ENCODE measurements at regions not wholly inside any gene's neighbourhood (a gene's known extent, or its start where the extent isn't known, plus 50 kb on each side); places are given as distances from the start of the nearest gene placed in this dataset.

DNA sequence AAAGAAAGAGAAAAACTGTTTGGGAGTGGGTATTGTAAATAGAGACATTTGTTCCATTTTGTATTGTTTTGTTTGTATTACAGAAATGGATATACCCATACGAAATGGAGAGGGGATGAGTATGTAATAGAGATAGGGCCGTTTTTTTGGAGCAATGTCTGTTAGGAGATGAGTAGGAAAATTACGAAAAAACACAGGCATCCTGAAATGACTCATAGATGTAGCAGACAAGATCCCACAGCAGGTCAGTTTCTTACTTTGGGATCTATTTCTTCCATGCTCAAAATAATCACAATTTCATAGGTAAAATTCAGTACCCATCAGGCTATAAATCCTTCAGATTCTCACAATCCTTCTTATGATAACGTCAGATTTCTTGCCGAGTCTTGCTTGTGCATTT, 779.4 kb upstream of the SLITRK1 start:
- Histone ChIP-seq H3K4me1 (ENCODE audit: control insufficient read depth, low read depth, low read length) (peaks cover 11% of the 10 kb centered on the region), H3K27me3 (ENCODE audit: control insufficient read depth, insufficient read depth, low read length) (no peaks in the 10 kb centered on the region), H3K4me3 (ENCODE audit: low read length) (no peak overlapping the region), H3K36me3 (ENCODE audit: control insufficient read depth, low read depth, low read length) (no peaks in the 10 kb centered on the region), H3K9me3 (ENCODE audit: control insufficient read depth, low read depth, low read length) (no peaks in the 10 kb centered on the region), H3K9ac (ENCODE audit: low read length) (no peak overlapping the region), H3K27ac (ENCODE audit: low read length) (no peak overlapping the region)

GRCh38 chr13:84659359-84659661, 777.0 kb upstream of the SLITRK1 start:
- H3K9ac ChIP-seq (ENCODE audit: low read length) = no peak overlapping the region
- no peaks in the 10 kb centered on the region for H3K27me3 ChIP-seq (ENCODE audit: control insufficient read depth, insufficient read depth, low read length)
- H3K4me3 ChIP-seq (ENCODE audit: low read length) = no peak overlapping the region
- no peaks in the 10 kb centered on the region for H3K36me3 ChIP-seq (ENCODE audit: control insufficient read depth, low read depth, low read length)
- H3K4me1 ChIP-seq (ENCODE audit: control insufficient read depth, low read depth, low read length) = peaks cover 29% of the 10 kb centered on the region
- H3K9me3 ChIP-seq (ENCODE audit: control insufficient read depth, low read depth, low read length) = no peaks in the 10 kb centered on the region
- no peak overlapping the region for H3K27ac ChIP-seq (ENCODE audit: low read length)

GRCh38 chr13:84658491-84659358, 776.5 kb upstream of the SLITRK1 start:
- Histone ChIP-seq H3K4me3 (ENCODE audit: low read length) (no peak overlapping the region), H3K9ac (ENCODE audit: low read length) (no peak overlapping the region), H3K9me3 (ENCODE audit: control insufficient read depth, low read depth, low read length) (no peaks in the 10 kb centered on the region), H3K36me3 (ENCODE audit: control insufficient read depth, low read depth, low read length) (no peaks in the 10 kb centered on the region), H3K4me1 (ENCODE audit: control insufficient read depth, low read depth, low read length) (peaks cover 33% of the 10 kb centered on the region), H3K27ac (ENCODE audit: low read length) (no peak overlapping the region), H3K27me3 (ENCODE audit: control insufficient read depth, insufficient read depth, low read length) (no peaks in the 10 kb centered on the region)

DNA sequence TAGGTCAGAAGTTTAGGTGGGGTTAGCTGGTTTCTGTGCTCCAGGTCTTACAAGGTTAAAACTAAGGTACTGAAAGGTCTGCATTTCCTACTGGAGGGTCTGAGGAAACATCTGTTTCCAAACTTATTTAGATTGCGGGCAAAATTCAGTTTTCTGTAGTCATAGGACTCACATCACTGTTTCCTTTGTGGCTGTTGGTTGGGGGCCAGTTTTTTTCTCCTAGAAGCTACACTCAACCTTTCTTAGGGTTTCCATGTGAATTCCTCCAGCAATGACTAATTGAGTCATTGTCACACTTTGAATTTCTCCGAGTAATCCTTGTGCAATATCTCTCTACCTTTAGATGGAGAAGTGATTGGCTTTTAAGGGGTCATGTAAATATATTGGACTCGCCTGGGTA, 773.4 kb upstream of the SLITRK1 start:
- peak overlapping the region; percentile 27 for H3K4me3 ChIP-seq (ENCODE audit: low read length)
- H3K9ac ChIP-seq (ENCODE audit: low read length) = peak overlapping the region; percentile 36
- peak overlapping the region; percentile 89 for H3K27ac ChIP-seq (ENCODE audit: low read length)
- peaks cover 21% of the 10 kb centered on the region for H3K4me1 ChIP-seq (ENCODE audit: control insufficient read depth, low read depth, low read length)
- no peaks in the 10 kb centered on the region for H3K27me3 ChIP-seq (ENCODE audit: control insufficient read depth, insufficient read depth, low read length)
- no peaks in the 10 kb centered on the region for H3K36me3 ChIP-seq (ENCODE audit: control insufficient read depth, low read depth, low read length)
- no peaks in the 10 kb centered on the region for H3K9me3 ChIP-seq (ENCODE audit: control insufficient read depth, low read depth, low read length)

- no peaks in the 10 kb centered on the region for H3K27me3 ChIP-seq (ENCODE audit: control insufficient read depth, insufficient read depth, low read length)
- no peaks in the 10 kb centered on the region for H3K36me3 ChIP-seq (ENCODE audit: control insufficient read depth, low read depth, low read length)
- peak overlapping the region; percentile 82 for H3K27ac ChIP-seq (ENCODE audit: low read length)
- H3K4me3 ChIP-seq (ENCODE audit: low read length) = peak overlapping the region; percentile 33
- no peaks in the 10 kb centered on the region for H3K9me3 ChIP-seq (ENCODE audit: control insufficient read depth, low read depth, low read length)
- peak overlapping the region; percentile 33 for H3K9ac ChIP-seq (ENCODE audit: low read length)
- peaks cover 21% of the 10 kb centered on the region for H3K4me1 ChIP-seq (ENCODE audit: control insufficient read depth, low read depth, low read length)
Observed at GRCh38 chr13:84654654-84655275, 772.5 kb upstream of the SLITRK1 start.

DNA sequence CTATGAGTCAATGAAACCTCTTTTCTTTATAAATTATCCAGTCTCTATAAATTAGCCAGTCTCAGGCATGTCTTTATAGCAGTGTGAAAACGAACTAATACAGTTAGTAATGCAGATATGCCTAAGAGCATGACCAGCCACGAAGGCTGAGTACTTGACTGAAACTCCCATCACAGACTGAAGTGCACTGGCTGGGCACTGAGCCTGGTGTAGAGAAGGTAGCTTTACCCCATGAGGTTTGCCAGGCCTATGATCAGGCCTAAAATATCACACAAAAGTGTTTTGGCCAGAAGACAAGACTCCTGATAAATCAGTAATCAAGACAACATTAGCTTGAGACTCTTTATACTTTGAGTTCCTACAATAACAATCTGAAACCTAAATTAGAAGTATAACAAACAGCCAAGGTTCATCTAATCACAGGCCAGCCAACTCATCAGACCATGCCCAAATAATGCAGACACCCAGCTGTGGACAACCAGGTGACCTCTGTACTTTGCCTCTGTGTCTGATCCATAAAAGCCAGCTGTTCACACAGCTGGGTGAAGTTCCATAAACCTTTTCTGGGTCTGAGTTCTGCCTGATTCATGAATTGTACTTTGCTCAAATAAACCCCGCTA, 771.8 kb upstream of the SLITRK1 start:
- no peak overlapping the region for H3K4me3 ChIP-seq (ENCODE audit: low read length)
- no peaks in the 10 kb centered on the region for H3K36me3 ChIP-seq (ENCODE audit: control insufficient read depth, low read depth, low read length)
- H3K27me3 ChIP-seq (ENCODE audit: control insufficient read depth, insufficient read depth, low read length) = no peaks in the 10 kb centered on the region
- peaks cover 21% of the 10 kb centered on the region for H3K4me1 ChIP-seq (ENCODE audit: control insufficient read depth, low read depth, low read length)
- no peaks in the 10 kb centered on the region for H3K9me3 ChIP-seq (ENCODE audit: control insufficient read depth, low read depth, low read length)
- H3K9ac ChIP-seq (ENCODE audit: low read length) = peak overlapping the region; percentile 33
- H3K27ac ChIP-seq (ENCODE audit: low read length) = peak overlapping the region; percentile 82

DNA sequence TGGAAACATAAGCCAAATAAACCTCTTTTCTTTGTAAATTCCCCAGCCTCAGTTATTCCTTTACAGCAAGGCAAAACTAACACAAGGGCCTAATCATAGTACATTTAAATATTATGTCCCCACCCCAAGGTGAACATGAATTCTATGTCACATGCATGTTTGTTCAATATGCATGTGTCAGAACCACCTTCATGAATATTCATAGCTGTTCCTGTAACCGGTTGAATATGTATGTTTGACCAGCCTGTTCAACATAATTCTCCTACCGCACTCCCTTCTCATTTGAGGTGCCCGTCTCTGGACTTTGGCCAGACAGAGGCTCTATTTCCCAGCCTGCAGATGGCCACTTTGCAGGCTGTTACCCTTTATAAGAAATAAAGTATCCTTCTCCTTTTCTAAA, 769.4 kb upstream of the SLITRK1 start:
- no peaks in the 10 kb centered on the region for H3K27me3 ChIP-seq (ENCODE audit: control insufficient read depth, insufficient read depth, low read length)
- no peak overlapping the region for H3K4me3 ChIP-seq (ENCODE audit: low read length)
- no peak overlapping the region for H3K27ac ChIP-seq (ENCODE audit: low read length)
- H3K4me1 ChIP-seq (ENCODE audit: control insufficient read depth, low read depth, low read length) = peaks cover 21% of the 10 kb centered on the region
- no peaks in the 10 kb centered on the region for H3K9me3 ChIP-seq (ENCODE audit: control insufficient read depth, low read depth, low read length)
- no peak overlapping the region for H3K9ac ChIP-seq (ENCODE audit: low read length)
- H3K36me3 ChIP-seq (ENCODE audit: control insufficient read depth, low read depth, low read length) = no peaks in the 10 kb centered on the region

- Histone ChIP-seq H3K4me3 (ENCODE audit: low read length) (no peak overlapping the region), H3K27ac (ENCODE audit: low read length) (no peak overlapping the region), H3K9me3 (ENCODE audit: control insufficient read depth, low read depth, low read length) (no peaks in the 10 kb centered on the region), H3K36me3 (ENCODE audit: control insufficient read depth, low read depth, low read length) (no peaks in the 10 kb centered on the region), H3K9ac (ENCODE audit: low read length) (no peak overlapping the region), H3K4me1 (ENCODE audit: control insufficient read depth, low read depth, low read length) (peaks cover 19% of the 10 kb centered on the region), H3K27me3 (ENCODE audit: control insufficient read depth, insufficient read depth, low read length) (no peaks in the 10 kb centered on the region)
Observed at GRCh38 chr13:84651288-84651687, 769.0 kb upstream of the SLITRK1 start.

- Histone ChIP-seq H3K4me1 (ENCODE audit: control insufficient read depth, low read depth, low read length) (peaks cover 7% of the 10 kb centered on the region), H3K36me3 (ENCODE audit: control insufficient read depth, low read depth, low read length) (no peaks in the 10 kb centered on the region), H3K9me3 (ENCODE audit: control insufficient read depth, low read depth, low read length) (no peaks in the 10 kb centered on the region), H3K9ac (ENCODE audit: low read length) (no peak overlapping the region), H3K4me3 (ENCODE audit: low read length) (no peak overlapping the region), H3K27me3 (ENCODE audit: control insufficient read depth, insufficient read depth, low read length) (no peaks in the 10 kb centered on the region), H3K27ac (ENCODE audit: low read length) (no peak overlapping the region)
Observed at GRCh38 chr13:84649853-84650252, 767.6 kb upstream of the SLITRK1 start.

- Histone ChIP-seq H3K9me3 (ENCODE audit: control insufficient read depth, low read depth, low read length) (no peaks in the 10 kb centered on the region), H3K27me3 (ENCODE audit: control insufficient read depth, insufficient read depth, low read length) (no peaks in the 10 kb centered on the region), H3K9ac (ENCODE audit: low read length) (no peak overlapping the region), H3K27ac (ENCODE audit: low read length) (no peak overlapping the region), H3K4me3 (ENCODE audit: low read length) (no peak overlapping the region), H3K4me1 (ENCODE audit: control insufficient read depth, low read depth, low read length) (no peaks in the 10 kb centered on the region), H3K36me3 (ENCODE audit: control insufficient read depth, low read depth, low read length) (no peaks in the 10 kb centered on the region)
Observed at GRCh38 chr13:84648069-84648640, 765.9 kb upstream of the SLITRK1 start.

GRCh38 chr13:84646957-84647356, 764.7 kb upstream of the SLITRK1 start:
- Histone ChIP-seq H3K27me3 (ENCODE audit: control insufficient read depth, insufficient read depth, low read length) (no peaks in the 10 kb centered on the region), H3K9me3 (ENCODE audit: control insufficient read depth, low read depth, low read length) (no peaks in the 10 kb centered on the region), H3K4me3 (ENCODE audit: low read length) (no peak overlapping the region), H3K4me1 (ENCODE audit: control insufficient read depth, low read depth, low read length) (no peaks in the 10 kb centered on the region), H3K27ac (ENCODE audit: low read length) (no peak overlapping the region), H3K36me3 (ENCODE audit: control insufficient read depth, low read depth, low read length) (no peaks in the 10 kb centered on the region), H3K9ac (ENCODE audit: low read length) (no peak overlapping the region)

Data from iPS-18a (cell line).